Adrenal gland (tissue), 5 donors: ENCODE measurements at regions not wholly inside any gene's neighbourhood (a gene's known extent, or its start where the extent isn't known, plus 50 kb on each side); places are given as distances from the start of the nearest gene placed in this dataset.

Source experiments
- POLR2A ChIP-seq, 2 donors: fragments of 450-650 bp; IDR thresholded peaks; one replicate each; pipeline ENCODE4 v1.6.1; 2017; ENCODE audit warnings: antibody characterized with exemption in 2 of 2, mild to moderate bottlenecking in 2 of 2, moderate library complexity in 1 of 2
- TF ChIP-seq, protein P1 (sequence below), 6 experiments: fragments of 450-650 bp in 4 of 6; fragments of 200-600 bp in 2 of 6; sonication (generic) in 1 of 6; IDR thresholded peaks; 1 replicate in 5 of 6; 2 replicates in 1 of 6; pipeline versions ENCODE4 v1.5.1 to v1.8.0; 2016 to 2021; ENCODE audit warnings: antibody characterized with exemption in 6 of 6, mild to moderate bottlenecking in 2 of 6, moderate library complexity in 1 of 6
- donor health status: DM: no; HTN: no; CAD: no.

DNA sequence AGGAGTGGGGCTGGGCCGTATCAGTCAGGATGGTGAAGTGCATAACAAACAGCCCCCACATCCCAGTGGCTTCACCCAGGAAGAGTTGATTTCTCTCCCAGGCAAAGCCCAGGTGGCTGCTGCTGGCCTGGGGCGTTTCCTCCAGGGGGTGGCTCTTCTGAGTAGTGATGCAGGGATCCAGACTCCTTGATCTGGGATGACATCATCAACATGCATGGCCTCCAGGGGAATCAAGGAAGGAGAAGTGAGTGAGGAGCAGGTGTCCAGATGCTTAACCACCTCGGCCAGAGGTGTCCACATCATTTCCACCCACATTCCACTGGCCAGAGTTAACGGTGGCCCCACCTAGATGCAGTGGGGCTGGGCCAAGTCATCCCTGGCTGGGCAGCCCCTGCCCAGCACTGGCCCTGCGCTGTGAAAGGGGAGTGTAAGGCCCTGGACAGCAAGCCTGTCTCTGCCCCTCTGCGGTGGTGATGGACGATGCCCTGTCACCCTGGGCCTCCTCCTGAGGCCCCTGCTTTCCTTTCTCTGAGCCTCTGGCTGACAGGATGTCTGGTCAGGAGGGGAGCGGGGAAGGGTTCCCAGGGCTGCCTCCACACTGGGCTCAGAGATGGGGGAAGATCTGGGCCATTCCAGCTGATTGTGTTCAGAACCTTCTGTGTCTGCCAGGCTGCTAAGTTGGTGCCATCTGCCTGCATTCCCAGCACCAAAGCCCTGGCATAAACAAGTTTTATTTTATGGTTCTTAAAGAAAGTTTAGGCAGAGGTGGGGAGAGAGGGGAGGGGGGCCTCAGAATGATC is 598.2 kb downstream of the MATN1 start:
- no peak for TF ChIP-seq POLR2A (IDR thresholded peaks at IDR 0.05)
- TF ChIP-seq, protein P1, sequence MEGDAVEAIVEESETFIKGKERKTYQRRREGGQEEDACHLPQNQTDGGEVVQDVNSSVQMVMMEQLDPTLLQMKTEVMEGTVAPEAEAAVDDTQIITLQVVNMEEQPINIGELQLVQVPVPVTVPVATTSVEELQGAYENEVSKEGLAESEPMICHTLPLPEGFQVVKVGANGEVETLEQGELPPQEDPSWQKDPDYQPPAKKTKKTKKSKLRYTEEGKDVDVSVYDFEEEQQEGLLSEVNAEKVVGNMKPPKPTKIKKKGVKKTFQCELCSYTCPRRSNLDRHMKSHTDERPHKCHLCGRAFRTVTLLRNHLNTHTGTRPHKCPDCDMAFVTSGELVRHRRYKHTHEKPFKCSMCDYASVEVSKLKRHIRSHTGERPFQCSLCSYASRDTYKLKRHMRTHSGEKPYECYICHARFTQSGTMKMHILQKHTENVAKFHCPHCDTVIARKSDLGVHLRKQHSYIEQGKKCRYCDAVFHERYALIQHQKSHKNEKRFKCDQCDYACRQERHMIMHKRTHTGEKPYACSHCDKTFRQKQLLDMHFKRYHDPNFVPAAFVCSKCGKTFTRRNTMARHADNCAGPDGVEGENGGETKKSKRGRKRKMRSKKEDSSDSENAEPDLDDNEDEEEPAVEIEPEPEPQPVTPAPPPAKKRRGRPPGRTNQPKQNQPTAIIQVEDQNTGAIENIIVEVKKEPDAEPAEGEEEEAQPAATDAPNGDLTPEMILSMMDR (IDR thresholded peaks at IDR 0.05): no peak
